HepG2 (cell line): ENCODE measurements at regions not wholly inside any gene's neighbourhood (a gene's known extent, or its start where the extent isn't known, plus 50 kb on each side); places are given as distances from the start of the nearest gene placed in this dataset.

ENCODE experiments used
- ATAC-seq: fragments of 200-7000 bp; cut with Tn5 transposase; 3 replicates; pipeline ENCODE4 v1.9.1; 2020; ENCODE audit warnings: mild to moderate bottlenecking, moderate library complexity
- BruUV-seq: library from RNA; stranded (reverse); fragments of 400-500 nt; replicated peaks from 2 replicates; lab custom pipeline; 2021; lab: Mats Ljungman, UMichigan
- CTCF ChIA-PET: fragments of 300-600 bp; formaldehyde crosslinking; extraction: SDS; loops from one replicate; lab custom pipeline; 2021; ENCODE audit warnings: low total read pairs, inconsistent platforms, low intra/inter-chr PET ratio; lab: Yijun Ruan, JAX
- POLR2A ChIA-PET: fragments of 350-600 bp; sonication (Branson Sonifier 250); formaldehyde crosslinking; loops from one replicate; lab custom pipeline; 2020; ENCODE audit warnings: antibody characterized with exemption, inconsistent platforms; lab: Yijun Ruan, JAX
- DNase-seq: peaks from one replicate; pipeline ENCODE4 v3.0.0-alpha.2; 2015; ENCODE audit warnings: low spot score
- FAIRE-seq: peaks from 3 replicates; lab custom pipeline; 2011; peaks lifted over from hg19 to GRCh38; lab: Jason Lieb, UNC
- H2AFZ ChIP-seq: one replicate; pipeline ENCODE4 v1.6.1; 2011; ENCODE audit warnings: low read length, inconsistent platforms
- H3K27ac ChIP-seq: fragments of 300-600 bp; 3 replicates; pipeline ENCODE4 v1.8.0; 2011; ENCODE audit warnings: mixed run types, mild to moderate bottlenecking, mixed read lengths, low read length, inconsistent platforms; ENCODE audit not compliant: insufficient read depth; ENCODE audit errors: extremely low read length
- H3K27me3 ChIP-seq, 2 experiments: fragments of 200-600 bp in 1 of 2; 2 replicates in 1 of 2; 3 replicates in 1 of 2; pipeline versions ENCODE4 v1.6.0 to v1.8.0; 2011; ENCODE audit warnings: low read length in 2 of 2, mild to moderate bottlenecking in 2 of 2, moderate library complexity in 2 of 2, inconsistent platforms in 1 of 2; ENCODE audit not compliant: insufficient read depth in 2 of 2, control insufficient read depth in 1 of 2
- H3K36me3 ChIP-seq, 2 experiments: fragments of 200-600 bp in 1 of 2; replicated peaks in 1 of 2; 2 replicates in 1 of 2; 3 replicates in 1 of 2; pipeline versions ENCODE4 v1.5.1 to v1.8.0; 2011; ENCODE audit warnings: low read length in 2 of 2, inconsistent platforms in 1 of 2; ENCODE audit not compliant: insufficient read depth in 2 of 2, control insufficient read depth in 1 of 2
- H3K4me1 ChIP-seq: 2 replicates; pipeline ENCODE4 v1.5.1; 2012; ENCODE audit warnings: low read length, inconsistent platforms; ENCODE audit not compliant: insufficient read depth
- H3K4me2 ChIP-seq: 2 replicates; pipeline ENCODE4 v1.6.0; 2011; ENCODE audit warnings: low read depth, low read length, inconsistent platforms
- H3K4me3 ChIP-seq, 3 experiments: fragments of 200-600 bp in 1 of 3; sonication (generic), shearing (Covaris generic) in 1 of 3; replicated peaks in 1 of 3; 2 replicates each; pipeline ENCODE4 v1.5.1; 2011 to 2016; ENCODE audit warnings: low read length in 3 of 3, inconsistent platforms in 2 of 3, low read depth in 2 of 3, mild to moderate bottlenecking in 2 of 3, control low read depth in 1 of 3, mixed read lengths in 1 of 3; ENCODE audit not compliant: insufficient read depth in 1 of 3
- H3K79me2 ChIP-seq: one replicate; pipeline ENCODE4 v1.6.1; 2011; ENCODE audit warnings: low read length, inconsistent platforms; ENCODE audit not compliant: insufficient read depth
- H3K9ac ChIP-seq: 2 replicates; pipeline ENCODE4 v1.6.0; 2011; ENCODE audit warnings: mild to moderate bottlenecking, low read depth, low read length, inconsistent platforms; ENCODE audit not compliant: insufficient read depth
- H3K9me3 ChIP-seq: 2 replicates; pipeline ENCODE4 v1.5.1; 2012; ENCODE audit warnings: mild to moderate bottlenecking, low read length
- H4K20me1 ChIP-seq: 2 replicates; pipeline ENCODE4 v1.6.0; 2011; ENCODE audit warnings: inconsistent platforms, mild to moderate bottlenecking, low read length, moderate library complexity; ENCODE audit not compliant: insufficient read depth
- CBX2 ChIP-seq, 2 experiments: fragments of 200-600 bp in 1 of 2; sonication (generic); formaldehyde crosslinking in 1 of 2; IDR thresholded peaks; 2 replicates each; pipeline versions ENCODE4 v1.7.0 to v1.8.1; 2018 to 2022; ENCODE audit warnings: low read depth in 2 of 2, low read length in 1 of 2, mild to moderate bottlenecking in 1 of 2, missing genetic modification reagents in 1 of 2
- SIN3B ChIP-seq: fragments of 150-350 bp; IDR thresholded peaks from 2 replicates; pipeline ENCODE4 v1.6.1; 2014; ENCODE audit warnings: low read length
- STAG1 ChIP-seq: sonication (generic); formaldehyde crosslinking; IDR thresholded peaks from 2 replicates; pipeline ENCODE4 v1.4.0; 2020; ENCODE audit warnings: missing genetic modification reagents
- ZBTB7A ChIP-seq: sonication (generic); formaldehyde crosslinking; IDR thresholded peaks from 2 replicates; pipeline ENCODE4 v1.8.0; 2022; ENCODE audit warnings: mild to moderate bottlenecking, missing genetic modification reagents
- ZC3H13 ChIP-seq: sonication (generic); formaldehyde crosslinking; IDR thresholded peaks from 2 replicates; pipeline ENCODE4 v1.8.1; 2023; ENCODE audit warnings: mild to moderate bottlenecking, missing genetic modification reagents, moderate library complexity
- ZNF547 ChIP-seq: sonication (generic); formaldehyde crosslinking; IDR thresholded peaks from 2 replicates; pipeline ENCODE4 v1.5.1; 2020; ENCODE audit warnings: mild to moderate bottlenecking, missing genetic modification reagents
- WGBS: methylation state at CpG from one replicate; pipeline ENCODE4 v1.1.6; 2017; ENCODE audit warnings: low lambda C conversion rate; 5-methylcytosine and 5-hydroxymethylcytosine counted together
- in situ Hi-C: cut with HindIII; loops from 2 replicates; pipeline ENCODE4 v1.10.0; 2017; ENCODE audit warnings: low pct_unique_long_range_greater_than_20kb; ENCODE audit not compliant: extremely low pct_ligation_motif_present
- intact Hi-C: fragments of 100-400 bp; cut with micrococcal nuclease; formaldehyde crosslinking; loops from one replicate; pipeline ENCODE4 v1.10.0; 2022; ENCODE audit not compliant: unreplicated experiment
- TF ChIP-seq, protein P1 (sequence below): sonication (generic); formaldehyde crosslinking; IDR thresholded peaks from 2 replicates; pipeline ENCODE4 v1.5.0; 2020; ENCODE audit warnings: missing genetic modification reagents, mild to moderate bottlenecking, borderline replicate concordance
- TF ChIP-seq, protein P2 (sequence below): IDR thresholded peaks from 2 replicates; pipeline ENCODE4 v1.6.1; 2016; ENCODE audit warnings: mild to moderate bottlenecking
- TF ChIP-seq, protein P3 (sequence below): sonication (generic); formaldehyde crosslinking; IDR thresholded peaks from 2 replicates; pipeline ENCODE4 v1.4.0; 2020; ENCODE audit warnings: missing genetic modification reagents
- TF ChIP-seq, protein P4 (sequence below): sonication (generic); formaldehyde crosslinking; IDR thresholded peaks from 2 replicates; pipeline ENCODE4 v1.4.0; 2020; ENCODE audit warnings: missing genetic modification reagents, mild to moderate bottlenecking, borderline replicate concordance

DNA sequence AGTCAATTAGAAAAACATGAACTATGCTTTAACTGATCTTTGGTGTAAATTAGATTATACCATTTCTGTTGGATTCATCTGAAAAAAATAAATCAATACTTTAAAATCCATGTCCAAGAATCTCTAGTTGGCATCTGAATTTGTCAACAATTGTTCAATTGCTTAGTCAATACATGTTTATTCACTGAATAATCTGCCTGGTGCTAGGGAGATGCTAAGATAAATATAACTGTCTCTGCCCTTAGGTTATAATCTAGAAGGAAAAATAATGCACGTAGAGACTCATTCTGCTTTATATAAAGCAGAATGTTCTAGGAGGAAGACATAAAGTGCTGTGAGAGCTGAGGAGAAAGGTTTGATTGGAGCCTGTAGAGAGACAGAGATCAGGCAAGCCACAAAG lies 537.2 kb upstream of the IL12A start:
- Histone ChIP-seq H3K79me2 (no peaks in the 10 kb centered on the region), H3K27ac (no peak overlapping the region), H3K4me3 (no peak overlapping the region), H2AFZ (no peak overlapping the region), H3K27me3 (no peaks in the 10 kb centered on the region), H3K4me2 (no peak overlapping the region), H4K20me1 (no peaks in the 10 kb centered on the region), H3K9me3 (no peaks in the 10 kb centered on the region), H3K36me3 (no peaks in the 10 kb centered on the region), H3K4me1 (no peaks in the 10 kb centered on the region), H3K9ac (no peak overlapping the region)
- no TSS peak for BruUV-seq
- WGBS = 59% methylated on average over 1 of the region's 1 CpG
- ATAC-seq (no peak), DNase-seq (no peak), FAIRE-seq (no peak)
- ChIA-PET CTCF (no interaction called here), POLR2A (no interaction called here)
- intact Hi-C loops = no loop called here
- no peak for TF ChIP-seq ZNF547
- in situ Hi-C loops = no loop called here

DNA sequence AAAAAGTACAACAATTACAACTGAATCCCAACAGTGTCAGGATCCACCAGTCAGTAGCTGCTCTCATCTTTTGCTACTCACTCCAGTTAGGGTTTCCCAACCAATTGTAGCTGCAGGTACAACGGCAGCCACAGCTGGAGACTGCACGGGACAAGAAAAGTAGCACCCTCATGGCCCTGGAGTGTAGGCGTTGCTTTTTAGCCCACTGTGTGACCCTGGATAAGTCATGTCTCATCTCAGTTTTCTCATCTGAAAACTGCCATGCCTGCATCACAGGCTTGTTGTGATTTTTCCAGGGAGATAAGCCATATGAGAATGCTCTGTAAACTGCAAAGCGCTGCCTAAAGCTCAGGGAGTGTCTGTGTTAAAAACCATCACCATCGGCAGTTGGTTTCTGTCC lies 535.6 kb upstream of the IL12A start:
- DNase-seq (no peak), ATAC-seq (no peak), FAIRE-seq (no peak)
- intact Hi-C loops = no loop called here
- CTCF ChIA-PET = no interaction called here
- no peaks in the 10 kb centered on the region for H4K20me1 ChIP-seq
- no peaks in the 10 kb centered on the region for H3K79me2 ChIP-seq
- no peaks in the 10 kb centered on the region for H3K27me3 ChIP-seq
- no peak overlapping the region for H3K4me3 ChIP-seq
- no peaks in the 10 kb centered on the region for H3K9me3 ChIP-seq
- no peak overlapping the region for H3K9ac ChIP-seq
- no peaks in the 10 kb centered on the region for H3K36me3 ChIP-seq
- H3K4me1 ChIP-seq = no peaks in the 10 kb centered on the region
- H3K27ac ChIP-seq = no peak overlapping the region
- in situ Hi-C loops = no loop called here
- WGBS = 17% methylated on average over 3 of the region's 5 CpGs
- no peak overlapping the region for H3K4me2 ChIP-seq
- POLR2A ChIA-PET = no interaction called here
- no TSS peak for BruUV-seq
- no peak overlapping the region for H2AFZ ChIP-seq
- TF ChIP-seq, protein P1, sequence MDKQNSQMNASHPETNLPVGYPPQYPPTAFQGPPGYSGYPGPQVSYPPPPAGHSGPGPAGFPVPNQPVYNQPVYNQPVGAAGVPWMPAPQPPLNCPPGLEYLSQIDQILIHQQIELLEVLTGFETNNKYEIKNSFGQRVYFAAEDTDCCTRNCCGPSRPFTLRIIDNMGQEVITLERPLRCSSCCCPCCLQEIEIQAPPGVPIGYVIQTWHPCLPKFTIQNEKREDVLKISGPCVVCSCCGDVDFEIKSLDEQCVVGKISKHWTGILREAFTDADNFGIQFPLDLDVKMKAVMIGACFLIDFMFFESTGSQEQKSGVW (CRISPR knock-in tag) = no peak
- no peak for TF ChIP-seq SIN3B
- TF ChIP-seq STAG1 (CRISPR knock-in tag) = no peak
- TF ChIP-seq, protein P2, sequence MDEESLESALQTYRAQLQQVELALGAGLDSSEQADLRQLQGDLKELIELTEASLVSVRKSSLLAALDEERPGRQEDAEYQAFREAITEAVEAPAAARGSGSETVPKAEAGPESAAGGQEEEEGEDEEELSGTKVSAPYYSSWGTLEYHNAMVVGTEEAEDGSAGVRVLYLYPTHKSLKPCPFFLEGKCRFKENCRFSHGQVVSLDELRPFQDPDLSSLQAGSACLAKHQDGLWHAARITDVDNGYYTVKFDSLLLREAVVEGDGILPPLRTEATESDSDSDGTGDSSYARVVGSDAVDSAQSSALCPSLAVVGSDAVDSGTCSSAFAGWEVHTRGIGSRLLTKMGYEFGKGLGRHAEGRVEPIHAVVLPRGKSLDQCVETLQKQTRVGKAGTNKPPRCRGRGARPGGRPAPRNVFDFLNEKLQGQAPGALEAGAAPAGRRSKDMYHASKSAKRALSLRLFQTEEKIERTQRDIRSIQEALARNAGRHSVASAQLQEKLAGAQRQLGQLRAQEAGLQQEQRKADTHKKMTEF (CRISPR knock-in tag) = no peak
- no peak for TF ChIP-seq ZC3H13 (CRISPR knock-in tag)
- TF ChIP-seq, protein P3, sequence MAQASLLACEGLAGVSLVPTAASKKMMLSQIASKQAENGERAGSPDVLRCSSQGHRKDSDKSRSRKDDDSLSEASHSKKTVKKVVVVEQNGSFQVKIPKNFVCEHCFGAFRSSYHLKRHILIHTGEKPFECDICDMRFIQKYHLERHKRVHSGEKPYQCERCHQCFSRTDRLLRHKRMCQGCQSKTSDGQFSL (CRISPR knock-in tag) = no peak
- TF ChIP-seq, protein P4, sequence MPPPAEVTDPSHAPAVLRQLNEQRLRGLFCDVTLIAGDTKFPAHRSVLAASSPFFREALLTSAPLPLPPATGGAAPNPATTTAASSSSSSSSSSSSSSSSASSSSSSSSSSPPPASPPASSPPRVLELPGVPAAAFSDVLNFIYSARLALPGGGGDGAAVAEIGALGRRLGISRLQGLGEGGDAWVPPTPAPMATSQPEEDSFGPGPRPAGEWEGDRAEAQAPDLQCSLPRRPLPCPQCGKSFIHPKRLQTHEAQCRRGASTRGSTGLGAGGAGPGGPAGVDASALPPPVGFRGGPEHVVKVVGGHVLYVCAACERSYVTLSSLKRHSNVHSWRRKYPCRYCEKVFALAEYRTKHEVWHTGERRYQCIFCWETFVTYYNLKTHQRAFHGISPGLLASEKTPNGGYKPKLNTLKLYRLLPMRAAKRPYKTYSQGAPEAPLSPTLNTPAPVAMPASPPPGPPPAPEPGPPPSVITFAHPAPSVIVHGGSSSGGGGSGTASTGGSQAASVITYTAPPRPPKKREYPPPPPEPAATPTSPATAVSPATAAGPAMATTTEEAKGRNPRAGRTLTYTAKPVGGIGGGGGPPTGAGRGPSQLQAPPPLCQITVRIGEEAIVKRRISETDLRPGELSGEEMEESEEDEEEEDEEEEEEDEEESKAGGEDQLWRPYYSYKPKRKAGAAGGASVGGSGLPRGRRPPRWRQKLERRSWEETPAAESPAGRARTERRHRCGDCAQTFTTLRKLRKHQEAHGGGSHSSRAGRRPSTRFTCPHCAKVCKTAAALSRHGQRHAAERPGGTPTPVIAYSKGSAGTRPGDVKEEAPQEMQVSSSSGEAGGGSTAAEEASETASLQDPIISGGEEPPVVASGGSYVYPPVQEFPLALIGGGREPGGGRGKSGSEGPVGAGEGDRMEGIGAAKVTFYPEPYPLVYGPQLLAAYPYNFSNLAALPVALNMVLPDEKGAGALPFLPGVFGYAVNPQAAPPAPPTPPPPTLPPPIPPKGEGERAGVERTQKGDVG = no peak
- no peak for TF ChIP-seq ZBTB7A (CRISPR knock-in tag)
- no peak for TF ChIP-seq CBX2 (IDR thresholded peaks at IDR 0.05; ENCODE audit: low read depth, low read length)
- TF ChIP-seq CBX2 (CRISPR knock-in tag; IDR thresholded peaks at IDR 0.05; ENCODE audit: low read depth) = no peak
